ENCODE measurements at regions not wholly inside any gene's neighbourhood (a gene's known extent, or its start where the extent isn't known, plus 50 kb on each side); places are given as distances from the start of the nearest gene placed in this dataset.

DNA sequence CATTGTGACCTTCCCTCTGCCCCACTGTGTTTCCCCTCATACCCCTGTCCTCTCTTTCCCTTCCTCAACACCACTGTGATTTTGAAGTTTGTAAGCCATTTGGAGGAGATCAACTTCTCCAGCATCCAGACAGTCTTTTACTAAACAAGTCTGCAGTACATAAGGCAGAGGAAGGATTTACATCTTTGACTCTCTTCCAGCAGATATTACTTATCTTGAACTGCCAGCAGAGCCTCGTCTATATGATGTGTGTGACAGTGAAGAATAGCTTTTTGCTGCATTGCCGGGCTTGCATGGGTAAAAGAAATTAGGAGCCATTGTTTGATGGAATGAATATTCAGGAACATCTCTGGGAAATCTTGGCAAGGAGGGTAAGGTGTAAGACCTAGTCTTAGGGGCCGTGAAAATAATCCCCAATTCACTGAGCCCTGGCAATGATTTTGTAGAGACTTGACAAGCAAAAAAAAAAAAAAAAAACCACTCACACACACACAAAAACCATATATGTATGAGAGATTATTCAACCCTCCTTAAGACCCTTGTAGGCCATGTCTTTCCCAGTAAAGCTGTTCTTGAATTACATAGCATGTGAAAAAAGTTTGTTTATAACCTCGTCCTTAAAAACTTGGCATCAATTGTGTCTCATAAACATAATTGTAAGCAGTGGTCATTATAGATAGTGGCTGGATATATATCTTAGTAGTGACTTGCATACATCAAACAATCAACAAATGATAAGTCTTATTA lies 903.9 kb downstream of the CDH11 start:
- Histone ChIP-seq H3K36me3 (no peaks in the 10 kb centered on the region), H3K9me3 (no peaks in the 10 kb centered on the region), H3K4me1 (no peaks in the 10 kb centered on the region; the same call in 1 of the 2 replicates), H3K4me3 (ENCODE audit: low read depth, low read length) (no peak overlapping the region), H3K27me3 (no peaks in the 10 kb centered on the region)
- TF ChIP-seq, protein P1, sequence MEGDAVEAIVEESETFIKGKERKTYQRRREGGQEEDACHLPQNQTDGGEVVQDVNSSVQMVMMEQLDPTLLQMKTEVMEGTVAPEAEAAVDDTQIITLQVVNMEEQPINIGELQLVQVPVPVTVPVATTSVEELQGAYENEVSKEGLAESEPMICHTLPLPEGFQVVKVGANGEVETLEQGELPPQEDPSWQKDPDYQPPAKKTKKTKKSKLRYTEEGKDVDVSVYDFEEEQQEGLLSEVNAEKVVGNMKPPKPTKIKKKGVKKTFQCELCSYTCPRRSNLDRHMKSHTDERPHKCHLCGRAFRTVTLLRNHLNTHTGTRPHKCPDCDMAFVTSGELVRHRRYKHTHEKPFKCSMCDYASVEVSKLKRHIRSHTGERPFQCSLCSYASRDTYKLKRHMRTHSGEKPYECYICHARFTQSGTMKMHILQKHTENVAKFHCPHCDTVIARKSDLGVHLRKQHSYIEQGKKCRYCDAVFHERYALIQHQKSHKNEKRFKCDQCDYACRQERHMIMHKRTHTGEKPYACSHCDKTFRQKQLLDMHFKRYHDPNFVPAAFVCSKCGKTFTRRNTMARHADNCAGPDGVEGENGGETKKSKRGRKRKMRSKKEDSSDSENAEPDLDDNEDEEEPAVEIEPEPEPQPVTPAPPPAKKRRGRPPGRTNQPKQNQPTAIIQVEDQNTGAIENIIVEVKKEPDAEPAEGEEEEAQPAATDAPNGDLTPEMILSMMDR (IDR thresholded peaks at IDR 0.05; ENCODE audit: low read depth, low read length) = no peak
- DNase-seq = no peak

DNA sequence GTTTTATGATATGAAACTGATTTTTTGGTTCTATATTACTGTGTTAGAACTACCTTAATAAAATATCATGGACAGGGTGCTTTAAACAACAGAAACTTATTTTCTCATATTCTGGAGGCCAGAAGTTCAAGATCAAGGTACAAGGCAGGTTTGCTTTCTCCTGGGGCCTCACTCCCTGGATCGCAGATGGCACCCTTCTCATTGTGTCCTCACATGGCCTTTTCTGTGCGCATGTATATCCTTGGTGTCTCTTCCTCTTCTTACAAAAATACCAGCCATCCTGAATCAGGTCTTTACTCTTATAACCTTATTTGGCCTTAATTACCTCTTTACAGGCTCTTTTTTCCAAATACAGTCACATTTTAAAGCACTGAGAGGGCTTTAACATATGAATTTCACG lies 906.1 kb downstream of the CDH11 start:
- Histone ChIP-seq H3K9me3 (no peaks in the 10 kb centered on the region), H3K36me3 (no peaks in the 10 kb centered on the region), H3K4me3 (ENCODE audit: low read depth, low read length) (no peak overlapping the region), H3K27me3 (no peaks in the 10 kb centered on the region), H3K4me1 (no peaks in the 10 kb centered on the region; the same call in 1 of the 2 replicates)
- no peak for DNase-seq
- TF ChIP-seq, protein P1 (IDR thresholded peaks at IDR 0.05; ENCODE audit: low read depth, low read length) = no peak

DNA sequence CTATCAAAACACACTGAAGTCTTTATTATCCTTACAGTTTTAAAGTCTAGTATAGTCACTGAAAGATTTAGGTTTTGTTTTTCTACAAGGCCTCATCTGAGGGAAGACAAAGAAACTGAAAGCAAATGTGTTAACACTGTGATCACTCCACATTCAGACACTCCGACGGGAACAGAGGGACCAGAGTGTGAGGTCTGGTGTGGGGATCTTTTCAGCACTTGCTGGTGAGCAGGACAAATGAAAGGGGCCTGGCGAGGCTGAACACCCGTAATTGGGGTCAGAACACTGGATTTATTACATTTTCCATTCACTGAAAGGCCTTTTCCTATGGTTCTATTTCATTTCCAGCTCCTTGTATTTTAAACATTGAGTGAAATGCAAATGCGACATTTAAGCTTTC lies 910.5 kb downstream of the CDH11 start:
- TF ChIP-seq, protein P1 (IDR thresholded peaks at IDR 0.05; ENCODE audit: low read depth, low read length) = no peak
- Histone ChIP-seq H3K9me3 (no peaks in the 10 kb centered on the region), H3K4me1 (no peaks in the 10 kb centered on the region), H3K27me3 (no peaks in the 10 kb centered on the region), H3K36me3 (no peaks in the 10 kb centered on the region), H3K4me3 (ENCODE audit: low read depth, low read length) (no peak overlapping the region)
- DNase-seq = no peak

DNA sequence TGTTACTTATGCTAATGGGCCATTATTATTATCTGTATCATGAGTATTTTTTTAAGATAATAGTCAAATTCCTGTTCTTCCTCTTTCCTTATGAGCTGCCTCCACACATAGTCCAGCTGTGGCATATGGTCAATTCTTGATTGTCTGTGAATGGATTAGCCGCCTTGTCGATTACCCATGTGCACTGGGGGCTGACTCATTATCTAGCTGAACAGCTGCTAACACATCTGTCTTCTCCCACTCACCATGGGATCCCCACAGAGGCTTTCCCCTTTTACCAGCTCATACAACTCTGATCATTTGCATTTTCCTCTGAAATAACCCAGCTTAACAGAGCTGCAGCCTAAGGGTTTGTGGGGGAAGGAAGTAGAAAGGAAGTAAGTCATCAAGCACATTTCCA lies 915.0 kb downstream of the CDH11 start:
- no peaks in the 10 kb centered on the region for H3K36me3 ChIP-seq
- no peak overlapping the region for H3K4me3 ChIP-seq (ENCODE audit: low read depth, low read length)
- no peak for DNase-seq
- no peaks in the 10 kb centered on the region for H3K9me3 ChIP-seq
- no peaks in the 10 kb centered on the region for H3K4me1 ChIP-seq
- TF ChIP-seq, protein P1 (IDR thresholded peaks at IDR 0.05; ENCODE audit: low read depth, low read length) = no peak
- H3K27me3 ChIP-seq = no peaks in the 10 kb centered on the region

DNA sequence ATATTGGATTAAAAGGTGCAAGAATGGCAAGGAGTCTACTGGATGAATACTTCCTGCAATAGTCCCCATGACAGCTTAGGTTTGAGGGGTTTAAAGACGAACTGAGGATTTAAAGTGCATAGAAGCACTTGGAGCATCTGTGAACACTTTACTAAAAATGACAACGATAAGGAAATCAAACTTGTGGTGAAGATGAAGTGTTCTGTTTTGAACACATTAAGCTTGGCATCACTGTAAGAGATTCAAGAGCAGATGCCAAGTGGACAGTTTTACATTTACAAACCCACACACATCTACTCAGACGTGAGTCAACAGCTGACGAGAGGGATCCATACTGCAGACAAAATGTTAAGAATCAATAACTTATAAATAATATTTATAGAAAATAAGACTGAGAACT lies 918.7 kb downstream of the CDH11 start:
- no peak for DNase-seq
- H3K4me3 ChIP-seq (ENCODE audit: low read depth, low read length) = no peak overlapping the region
- TF ChIP-seq, protein P1 (IDR thresholded peaks at IDR 0.05; ENCODE audit: low read depth, low read length) = no peak
- H3K4me1 ChIP-seq = no peaks in the 10 kb centered on the region
- no peaks in the 10 kb centered on the region for H3K36me3 ChIP-seq
- no peaks in the 10 kb centered on the region for H3K9me3 ChIP-seq
- no peaks in the 10 kb centered on the region for H3K27me3 ChIP-seq

DNA sequence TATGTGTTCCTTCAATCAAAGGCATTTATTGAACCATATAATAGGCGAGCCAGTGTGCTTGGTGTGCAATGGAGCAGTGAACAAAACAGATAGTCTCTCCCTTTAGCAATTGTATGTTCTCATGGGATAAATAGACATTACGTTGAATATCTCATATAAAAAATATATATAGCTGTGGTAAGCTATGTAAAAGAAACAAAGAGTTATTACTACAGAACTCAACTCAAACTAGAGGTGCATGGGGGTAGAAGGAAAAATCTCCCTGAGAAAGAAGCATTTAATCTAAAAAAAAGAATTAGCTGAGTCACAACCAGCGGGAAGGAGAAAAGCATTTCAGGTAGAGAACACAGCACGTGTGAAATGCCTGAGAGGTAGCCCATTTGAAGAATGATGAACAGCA lies 919.3 kb downstream of the CDH11 start:
- DNase-seq = no peak
- H3K4me3 ChIP-seq (ENCODE audit: low read depth, low read length) = no peak overlapping the region
- no peaks in the 10 kb centered on the region for H3K4me1 ChIP-seq
- no peaks in the 10 kb centered on the region for H3K27me3 ChIP-seq
- TF ChIP-seq, protein P1 (IDR thresholded peaks at IDR 0.05; ENCODE audit: low read depth, low read length) = no peak
- H3K36me3 ChIP-seq = no peaks in the 10 kb centered on the region
- H3K9me3 ChIP-seq = no peaks in the 10 kb centered on the region
